Astrocyte (in vitro differentiated cells and primary cell): ENCODE measurements at regions not wholly inside any gene's neighbourhood (a gene's known extent, or its start where the extent isn't known, plus 50 kb on each side); places are given as distances from the start of the nearest gene placed in this dataset.

Source experiments
- EZH2 ChIP-seq: IDR thresholded peaks from 2 replicates; pipeline ENCODE4 v1.6.1; 2012; ENCODE audit warnings: mild to moderate bottlenecking, low read length, inconsistent platforms; ENCODE audit not compliant: insufficient read depth
- TF ChIP-seq, protein P1 (sequence below): IDR thresholded peaks from 2 replicates; pipeline ENCODE4 v1.5.1; 2011; ENCODE audit warnings: low read depth, mild to moderate bottlenecking, inconsistent platforms, low read length, moderate library complexity; ENCODE audit not compliant: insufficient read depth

DNA sequence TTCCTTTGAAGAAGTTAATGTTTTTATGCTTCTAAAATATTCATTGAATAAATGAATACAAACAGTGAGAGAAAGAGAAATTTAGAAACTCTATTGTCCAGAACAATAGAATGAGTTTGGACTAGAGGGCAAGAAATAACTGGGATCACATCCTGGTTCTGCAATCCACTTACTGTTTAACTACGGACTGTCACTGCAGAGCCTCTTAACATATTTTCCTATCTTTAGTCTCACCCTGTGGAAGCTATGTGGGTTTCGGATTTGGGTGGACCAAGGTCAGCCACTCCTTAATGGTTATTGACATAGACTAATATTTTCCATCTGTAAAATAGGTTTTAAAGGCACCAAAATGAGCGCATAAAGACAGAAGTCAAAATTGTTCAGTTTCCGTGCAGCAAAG, 116.6 kb downstream of the UBE2U start:
- no peak for TF ChIP-seq EZH2
- TF ChIP-seq, protein P1, sequence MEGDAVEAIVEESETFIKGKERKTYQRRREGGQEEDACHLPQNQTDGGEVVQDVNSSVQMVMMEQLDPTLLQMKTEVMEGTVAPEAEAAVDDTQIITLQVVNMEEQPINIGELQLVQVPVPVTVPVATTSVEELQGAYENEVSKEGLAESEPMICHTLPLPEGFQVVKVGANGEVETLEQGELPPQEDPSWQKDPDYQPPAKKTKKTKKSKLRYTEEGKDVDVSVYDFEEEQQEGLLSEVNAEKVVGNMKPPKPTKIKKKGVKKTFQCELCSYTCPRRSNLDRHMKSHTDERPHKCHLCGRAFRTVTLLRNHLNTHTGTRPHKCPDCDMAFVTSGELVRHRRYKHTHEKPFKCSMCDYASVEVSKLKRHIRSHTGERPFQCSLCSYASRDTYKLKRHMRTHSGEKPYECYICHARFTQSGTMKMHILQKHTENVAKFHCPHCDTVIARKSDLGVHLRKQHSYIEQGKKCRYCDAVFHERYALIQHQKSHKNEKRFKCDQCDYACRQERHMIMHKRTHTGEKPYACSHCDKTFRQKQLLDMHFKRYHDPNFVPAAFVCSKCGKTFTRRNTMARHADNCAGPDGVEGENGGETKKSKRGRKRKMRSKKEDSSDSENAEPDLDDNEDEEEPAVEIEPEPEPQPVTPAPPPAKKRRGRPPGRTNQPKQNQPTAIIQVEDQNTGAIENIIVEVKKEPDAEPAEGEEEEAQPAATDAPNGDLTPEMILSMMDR = no peak
